Myocyte (in vitro differentiated cells): ENCODE measurements at regions not wholly inside any gene's neighbourhood (a gene's known extent, or its start where the extent isn't known, plus 50 kb on each side); places are given as distances from the start of the nearest gene placed in this dataset.

ENCODE experiments used
- DNase-seq: peaks from one replicate; pipeline ENCODE4 v3.0.0-alpha.2; 2012; ENCODE audit warnings: low read depth

DNA sequence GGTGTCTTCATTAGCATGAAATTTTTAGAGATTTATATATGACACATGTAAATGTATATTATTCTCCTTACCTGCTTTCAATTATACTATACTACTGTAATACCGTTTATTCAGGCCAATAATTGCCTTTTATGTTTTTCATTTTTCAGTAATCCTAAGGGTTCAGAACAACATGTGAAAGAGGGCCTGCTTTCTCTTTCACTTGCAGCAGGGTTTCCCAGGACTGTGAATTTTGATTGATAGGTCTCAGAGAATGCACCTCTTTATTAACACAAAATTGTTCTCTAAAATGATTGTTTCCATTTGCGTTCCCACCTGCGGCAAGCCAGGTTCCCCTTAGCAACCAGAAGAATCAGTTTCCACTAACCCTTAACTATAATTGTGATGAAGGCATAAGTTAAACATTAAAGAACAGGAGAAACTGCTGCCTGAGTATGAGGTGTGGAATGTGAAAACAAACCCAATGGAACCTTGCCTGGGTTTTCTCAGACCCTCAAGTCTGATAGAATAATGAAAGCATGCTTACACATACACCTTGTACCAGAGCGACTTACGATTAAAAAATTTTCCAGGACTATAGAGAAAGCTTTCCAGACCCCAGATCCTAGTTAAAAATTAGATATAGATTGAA is 1591.2 kb upstream of the LRRTM1 start:
- no peak for DNase-seq

DNA sequence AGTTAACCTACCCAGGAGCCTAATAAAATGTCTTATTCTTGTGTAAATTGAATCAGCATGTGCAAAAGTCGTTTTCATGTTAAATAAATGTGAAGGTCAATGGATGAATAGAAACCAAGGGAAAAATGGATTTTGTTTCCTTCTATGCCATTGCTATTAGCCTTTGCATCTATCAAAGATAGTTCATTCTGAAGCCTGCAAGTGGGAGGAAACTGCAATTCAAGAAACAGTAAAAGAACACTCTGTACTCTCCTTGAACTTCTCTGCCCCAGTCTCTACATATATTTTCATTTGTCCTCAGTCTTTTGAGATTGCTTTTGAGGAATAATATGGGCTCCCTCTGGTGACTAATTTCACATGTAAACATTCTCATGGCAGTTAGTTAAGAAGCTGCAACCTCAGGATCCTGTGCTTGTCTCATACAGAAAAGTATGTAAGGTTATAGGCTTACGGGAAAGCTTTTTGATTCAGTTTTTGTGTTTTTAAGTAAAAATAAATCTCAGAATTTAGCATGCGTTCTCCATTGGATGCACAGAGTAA is 1590.0 kb upstream of the LRRTM1 start:
- no peak for DNase-seq

DNA sequence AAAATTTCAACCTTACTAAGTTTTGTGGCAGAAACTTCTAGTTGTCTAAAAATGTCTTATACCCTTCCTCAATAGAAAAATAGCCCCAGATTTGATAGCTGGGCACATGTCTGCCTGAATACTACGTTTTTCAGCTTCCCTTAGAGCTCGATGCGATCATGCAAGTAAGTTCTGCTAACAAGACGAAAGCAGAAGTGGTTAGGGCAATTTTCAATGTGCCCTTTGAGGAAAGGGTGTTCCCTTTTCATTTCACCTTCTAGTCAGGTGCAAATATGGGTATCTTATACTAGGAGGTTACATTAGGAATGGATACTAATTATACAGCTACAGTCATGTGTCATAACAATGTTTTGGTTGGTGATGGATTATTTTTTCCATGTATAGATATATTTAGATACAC is 1572.1 kb upstream of the LRRTM1 start:
- no peak for DNase-seq

DNA sequence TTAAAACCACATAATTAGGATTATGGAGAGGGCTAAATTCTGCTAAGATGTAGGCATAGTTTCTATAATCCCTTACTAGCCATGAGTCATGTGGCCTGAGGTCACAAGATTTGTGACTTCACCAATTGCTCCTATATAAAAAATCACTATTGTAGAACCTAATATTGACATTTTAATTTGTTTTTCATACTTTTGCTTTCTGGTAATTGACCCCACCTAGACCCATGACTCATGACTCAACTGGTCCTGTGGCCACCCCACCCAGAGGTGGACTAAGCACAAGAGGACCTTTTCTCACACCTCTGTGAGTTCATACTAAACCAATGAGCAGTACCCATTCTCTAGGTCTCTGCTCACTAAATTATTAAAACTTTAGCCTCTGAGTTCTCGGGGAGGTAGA is 1567.5 kb upstream of the LRRTM1 start:
- DNase-seq: no peak

DNA sequence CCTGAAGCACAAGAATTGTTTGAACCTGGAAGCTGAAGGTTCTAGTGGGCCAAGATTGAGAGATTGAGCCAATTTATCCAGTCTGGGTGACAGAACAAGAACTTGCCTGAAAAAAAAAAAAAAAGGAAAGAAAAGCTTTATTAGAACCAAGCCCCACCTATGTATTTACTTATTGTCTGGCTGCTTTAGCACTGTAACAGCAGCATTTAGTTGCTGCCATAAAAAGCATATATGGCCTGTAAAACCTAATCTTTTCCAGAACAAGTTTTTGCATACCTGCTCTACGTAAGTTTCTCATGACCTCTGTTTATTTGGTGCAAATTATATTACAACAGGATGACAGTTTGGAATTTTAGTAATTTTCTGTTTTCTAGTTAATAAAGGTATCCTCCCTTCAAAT is 1565.6 kb upstream of the LRRTM1 start:
- DNase-seq: no peak

DNA sequence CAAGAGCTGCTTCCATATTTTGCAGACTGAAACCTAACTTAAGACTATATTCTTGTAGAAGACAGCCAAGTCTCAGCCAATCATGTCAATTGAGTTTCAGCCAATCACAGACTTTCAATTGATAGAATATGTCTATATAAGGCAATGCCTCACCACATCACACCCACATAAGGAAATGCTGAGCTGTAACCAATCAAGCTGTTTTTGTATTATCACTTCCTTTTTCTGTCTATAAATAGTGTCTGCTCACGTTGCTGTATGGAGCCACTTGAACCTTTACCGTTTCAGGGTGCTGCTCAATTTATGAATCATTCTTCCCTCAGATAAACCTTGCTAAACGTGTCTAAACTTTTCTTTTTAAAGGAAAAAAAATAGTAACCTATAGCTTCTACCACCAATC is 1554.4 kb upstream of the LRRTM1 start:
- DNase-seq: no peak

DNA sequence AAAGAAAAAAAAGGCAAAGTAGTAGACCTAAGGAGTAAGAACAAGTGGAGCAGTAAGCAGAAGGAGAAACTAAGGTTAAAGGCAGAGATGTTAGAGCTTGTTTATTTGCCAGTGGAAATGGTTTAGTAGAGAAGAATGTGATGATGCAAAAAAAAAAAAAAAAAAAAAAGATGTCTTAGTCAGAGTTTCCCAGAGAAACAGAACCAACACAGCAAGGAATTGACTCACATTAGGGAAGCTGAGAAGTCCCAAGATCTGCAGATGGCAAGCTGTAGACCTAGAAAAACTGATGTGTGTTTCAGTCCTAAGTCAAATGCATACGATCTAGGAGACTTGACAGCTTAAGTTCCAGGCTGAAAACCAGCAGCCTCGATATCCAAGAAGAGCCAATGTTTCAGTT is 1548.8 kb upstream of the LRRTM1 start:
- DNase-seq: no peak

DNA sequence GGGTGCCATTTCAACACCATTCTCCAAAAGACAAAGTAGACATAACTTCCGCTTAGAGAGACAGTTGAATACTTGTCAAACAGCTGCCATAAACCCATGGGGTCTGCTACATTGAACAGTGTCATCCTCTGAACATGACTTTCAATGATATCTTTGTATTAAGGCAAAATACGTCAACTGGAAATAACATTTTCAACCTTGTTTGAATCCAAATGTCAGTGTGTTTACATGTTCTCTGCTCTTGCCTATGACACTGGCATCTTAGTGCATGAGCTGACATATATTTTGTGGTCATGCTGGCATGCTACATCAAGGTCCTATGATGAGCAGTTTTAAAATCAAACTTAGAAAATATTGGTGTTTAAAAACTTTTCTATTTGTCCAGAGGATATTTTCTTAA is 1548.1 kb upstream of the LRRTM1 start:
- DNase-seq: no peak

DNA sequence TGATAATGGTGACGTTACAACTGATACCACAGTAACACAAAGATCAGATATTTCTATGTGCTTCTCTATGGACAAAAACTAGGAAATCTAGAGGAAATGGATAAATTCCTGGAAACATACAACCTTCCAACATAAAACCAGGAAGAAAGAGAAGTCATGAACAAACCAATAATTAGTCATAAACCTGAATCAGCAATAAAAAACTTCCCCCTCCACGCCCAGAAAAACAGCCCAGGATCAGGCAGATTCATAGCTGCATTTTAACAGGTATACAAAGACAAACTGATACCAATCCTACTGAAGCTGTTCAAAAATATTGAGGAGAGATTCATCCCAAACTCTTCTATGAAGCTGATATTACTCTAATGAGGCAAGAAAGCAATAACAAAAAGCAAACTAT is 1535.2 kb upstream of the LRRTM1 start:
- no peak for DNase-seq

DNA sequence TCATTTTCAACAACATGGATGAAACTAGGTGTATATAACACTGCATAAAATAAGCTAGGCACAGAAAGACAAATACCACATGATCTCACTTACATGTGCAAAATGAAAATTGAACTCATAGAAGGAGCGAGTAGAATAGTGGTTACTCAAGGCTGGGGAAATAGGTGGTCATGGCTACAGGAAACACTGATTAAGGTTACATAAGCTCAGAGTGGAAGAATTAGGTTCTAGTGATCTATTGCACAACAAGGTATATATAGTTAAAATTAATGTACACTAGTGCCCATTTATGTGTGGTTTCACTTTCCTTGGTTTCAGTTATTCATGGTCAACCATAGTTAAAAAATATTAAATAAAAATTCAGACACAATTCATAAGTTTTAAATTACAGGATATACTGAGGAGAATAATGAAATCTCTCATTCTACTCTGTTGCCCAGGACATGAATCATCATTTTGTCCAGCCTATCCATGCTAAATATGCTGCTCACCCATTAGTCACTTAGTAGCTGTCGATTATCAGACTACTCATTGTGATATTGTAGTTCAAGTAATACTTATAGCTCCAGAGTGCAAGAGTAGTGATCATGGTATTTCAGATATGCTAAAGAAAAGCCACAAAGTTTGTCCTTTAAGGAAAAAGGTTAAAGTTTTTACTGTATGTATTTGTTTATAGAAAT is 1530.9 kb upstream of the LRRTM1 start:
- DNase-seq: no peak

DNA sequence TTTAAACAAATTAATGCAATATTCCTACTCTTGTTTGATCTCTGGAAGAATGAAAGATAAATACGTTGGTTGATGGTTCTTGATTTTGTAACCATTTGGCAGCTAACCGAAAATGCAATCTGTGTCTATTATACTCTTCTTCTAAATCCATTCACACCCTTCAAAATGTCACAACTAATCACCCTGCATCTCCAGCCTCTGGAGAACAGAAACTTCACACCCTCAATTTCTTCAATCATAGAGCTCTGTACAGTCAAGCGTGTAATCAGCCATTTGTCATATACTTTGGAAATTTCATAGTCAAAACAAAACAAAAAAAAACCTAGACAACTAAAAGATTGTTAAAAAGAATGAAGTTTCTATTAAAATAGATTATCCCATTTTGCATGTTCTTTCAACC is 1482.3 kb upstream of the LRRTM1 start:
- DNase-seq: no peak

DNA sequence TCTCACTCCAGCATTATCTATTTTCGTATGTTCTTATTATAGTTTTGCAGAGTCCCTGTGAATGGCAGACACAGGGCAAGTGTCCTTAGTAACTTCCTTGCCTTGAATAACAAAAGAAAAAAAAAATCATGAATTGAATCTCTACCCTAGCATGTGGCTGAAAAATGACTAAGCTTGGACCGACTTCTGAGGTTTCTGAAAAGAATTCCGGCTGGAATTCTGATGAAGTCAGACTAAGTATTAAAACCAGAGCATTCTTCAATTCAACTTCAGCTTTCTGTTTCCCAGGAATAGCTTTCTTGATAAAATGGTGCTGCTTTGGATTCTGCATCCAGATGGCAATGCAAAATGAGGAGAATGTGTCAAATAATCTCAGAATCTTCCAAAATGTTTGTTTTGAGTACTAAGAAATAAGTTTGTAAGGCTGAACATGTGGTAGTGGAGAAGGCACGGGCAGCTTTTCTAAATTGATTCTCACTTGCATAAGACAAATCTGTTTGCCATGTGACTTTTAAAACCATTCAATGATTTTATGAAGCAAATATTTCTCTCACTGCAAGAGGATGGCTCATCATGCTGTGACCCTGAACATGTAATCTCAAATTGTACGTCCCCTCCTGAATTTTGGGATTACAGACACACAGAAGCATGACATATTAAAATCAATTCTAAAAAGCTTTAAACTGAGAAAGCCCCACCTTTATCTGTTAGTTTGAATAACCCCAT is 1462.8 kb upstream of the LRRTM1 start:
- peak; percentile 0 for DNase-seq

DNA sequence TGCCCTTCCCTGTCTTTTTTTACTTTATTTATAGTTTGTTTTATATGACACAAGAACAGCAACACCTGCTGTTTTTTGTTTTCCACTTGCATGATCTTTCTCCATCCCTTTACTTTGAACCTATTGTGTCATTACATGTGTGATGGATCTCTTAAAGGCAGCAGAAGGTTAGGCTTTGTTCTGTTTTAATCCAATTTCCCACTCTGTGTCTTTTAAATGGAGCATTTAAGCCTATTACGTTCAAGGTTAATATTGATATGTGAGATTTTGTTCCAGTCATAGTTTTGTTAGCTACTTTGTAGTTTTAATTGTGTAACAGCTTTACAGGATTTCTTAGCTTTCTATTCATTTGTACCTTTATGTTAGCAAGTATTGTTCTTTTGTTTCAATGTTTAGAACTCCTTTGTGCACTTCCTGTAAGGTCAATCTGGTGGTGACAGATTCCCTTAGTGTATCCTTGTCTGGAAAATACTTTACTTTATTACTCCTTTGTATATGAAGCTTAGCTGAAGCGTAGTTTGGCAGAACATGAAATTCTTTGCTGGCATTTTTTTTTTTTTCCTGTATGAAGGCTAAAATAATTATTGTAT is 1443.0 kb upstream of the LRRTM1 start:
- no peak for DNase-seq

DNA sequence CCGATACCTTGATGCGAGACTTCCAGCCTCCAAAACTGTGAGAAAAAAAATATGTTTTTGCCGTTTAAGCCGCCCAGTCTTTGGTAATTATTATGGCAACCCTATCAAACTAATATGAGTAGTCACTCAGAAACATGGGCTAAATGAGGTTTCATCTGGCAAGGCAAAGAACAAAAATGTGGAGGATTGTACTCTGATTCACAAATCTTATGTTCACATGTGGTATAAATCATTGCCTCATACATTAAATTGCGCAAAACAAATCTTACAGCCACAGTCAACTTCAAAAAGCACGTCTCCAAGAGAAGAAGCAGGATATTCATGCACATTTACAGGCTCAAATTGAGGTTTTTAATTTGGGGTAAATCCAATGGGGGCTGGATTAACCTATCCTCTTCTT is 1435.4 kb upstream of the LRRTM1 start:
- DNase-seq: no peak

DNA sequence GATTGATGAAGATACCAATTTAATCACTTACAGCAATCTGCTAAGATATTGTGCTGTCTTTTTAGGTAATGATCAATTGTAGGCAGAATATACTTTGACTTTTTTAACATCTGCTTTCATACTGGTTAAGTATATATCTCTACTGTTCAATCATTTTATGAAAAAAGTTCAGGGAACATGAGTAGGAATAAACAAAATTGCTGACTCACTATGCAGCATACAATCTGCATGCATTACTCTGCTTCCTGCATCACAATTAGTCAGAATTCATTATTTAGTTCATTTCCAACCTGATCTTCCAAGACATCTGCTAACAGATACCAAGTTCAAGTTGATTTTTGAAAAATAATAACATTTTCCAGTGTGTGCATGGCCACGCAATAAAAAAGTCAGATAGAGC is 1430.4 kb upstream of the LRRTM1 start:
- DNase-seq: no peak

DNA sequence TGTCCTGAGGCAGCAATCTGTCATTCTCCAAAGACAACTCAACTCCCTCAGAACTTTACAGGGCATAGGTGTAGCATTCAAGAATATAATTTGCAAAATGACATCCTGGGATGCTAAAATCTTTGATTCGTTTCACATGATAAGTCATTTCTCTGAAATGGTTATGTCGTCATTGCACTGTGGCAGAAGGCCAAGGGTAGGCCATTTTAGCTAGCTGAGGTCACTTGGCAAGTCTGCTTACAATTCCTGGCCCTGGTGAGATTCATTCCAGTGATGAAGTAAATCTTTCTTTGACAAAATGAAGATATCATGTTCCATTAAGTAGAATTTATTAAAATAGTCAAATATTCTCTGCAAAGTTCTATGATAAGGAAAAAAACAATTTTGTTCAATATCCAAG is 1410.3 kb upstream of the LRRTM1 start:
- no peak for DNase-seq

DNA sequence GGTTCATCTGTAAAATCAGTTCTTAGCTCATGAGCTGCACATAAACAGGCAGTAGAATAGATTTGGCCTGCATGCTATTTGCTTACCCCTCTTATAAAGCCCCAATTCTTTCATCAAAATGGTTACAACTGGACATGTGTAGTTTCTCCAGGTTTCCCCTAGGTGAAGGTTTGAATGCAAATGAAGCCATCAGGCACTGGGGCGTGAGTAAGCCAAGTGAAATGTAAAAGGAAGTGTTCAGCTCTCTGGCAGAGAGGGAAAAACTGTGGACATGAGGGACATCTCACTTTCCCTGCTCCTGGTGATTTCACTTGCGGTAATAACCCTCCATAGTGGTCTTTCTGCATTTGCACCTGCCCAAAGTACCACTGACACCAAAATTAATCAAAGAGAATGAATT is 1402.3 kb upstream of the LRRTM1 start:
- no peak for DNase-seq

DNA sequence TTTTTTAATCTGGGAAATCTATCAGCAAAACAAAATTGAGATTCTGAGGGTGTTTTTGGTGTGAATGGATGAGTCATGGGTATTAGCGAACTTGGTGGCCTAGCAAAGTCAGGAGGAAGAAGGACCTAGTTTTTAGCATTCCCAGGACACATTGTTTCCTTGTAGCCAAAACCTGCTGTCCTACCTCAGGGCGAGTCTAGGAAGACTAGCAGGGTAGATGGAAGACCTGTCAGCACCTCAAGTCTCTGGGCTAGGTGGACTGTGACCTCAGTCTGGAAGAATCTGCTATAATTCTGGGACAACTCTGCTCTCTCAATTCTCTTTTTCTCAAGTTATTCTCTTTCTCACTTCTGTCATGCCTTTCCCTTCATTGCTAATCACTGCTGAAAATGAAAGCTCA is 1399.3 kb upstream of the LRRTM1 start:
- no peak for DNase-seq

DNA sequence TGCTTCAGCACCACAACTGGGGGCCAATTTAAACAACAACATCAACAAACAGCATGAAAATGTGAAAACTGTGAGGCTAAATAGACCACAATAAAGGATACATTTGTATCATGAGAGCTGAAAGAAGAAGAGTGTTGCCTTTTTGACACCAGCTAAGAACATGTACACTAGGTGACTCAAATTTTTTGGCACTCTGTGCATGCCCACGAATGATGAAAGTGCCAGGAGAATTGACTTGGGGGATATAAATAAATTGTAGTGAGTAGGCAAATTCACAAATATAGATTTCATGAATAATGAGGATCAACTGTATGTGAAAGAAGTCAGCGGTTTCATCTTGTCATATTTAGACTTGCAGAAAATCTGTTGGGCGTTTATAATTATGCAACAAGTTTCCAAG is 1388.0 kb upstream of the LRRTM1 start:
- DNase-seq: no peak

DNA sequence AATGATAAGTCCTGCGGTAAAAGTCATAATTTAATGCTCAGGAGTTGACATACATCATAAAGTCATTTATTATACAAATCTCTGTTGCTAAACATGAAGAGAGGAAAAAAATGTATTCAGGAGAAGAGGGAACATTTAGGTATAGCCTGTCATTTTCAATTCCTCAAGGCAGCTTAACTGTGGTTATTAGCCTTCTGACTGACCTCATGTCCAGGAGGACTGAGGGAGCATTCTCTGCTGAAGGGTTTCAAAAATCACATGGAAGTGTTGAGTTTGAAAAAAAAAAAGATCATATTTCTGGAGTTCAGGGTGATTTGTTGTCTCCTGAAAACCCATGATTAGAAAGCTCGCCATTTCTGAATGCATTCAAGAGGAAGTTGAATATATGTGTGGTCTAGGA is 1371.1 kb upstream of the LRRTM1 start:
- DNase-seq: no peak

DNA sequence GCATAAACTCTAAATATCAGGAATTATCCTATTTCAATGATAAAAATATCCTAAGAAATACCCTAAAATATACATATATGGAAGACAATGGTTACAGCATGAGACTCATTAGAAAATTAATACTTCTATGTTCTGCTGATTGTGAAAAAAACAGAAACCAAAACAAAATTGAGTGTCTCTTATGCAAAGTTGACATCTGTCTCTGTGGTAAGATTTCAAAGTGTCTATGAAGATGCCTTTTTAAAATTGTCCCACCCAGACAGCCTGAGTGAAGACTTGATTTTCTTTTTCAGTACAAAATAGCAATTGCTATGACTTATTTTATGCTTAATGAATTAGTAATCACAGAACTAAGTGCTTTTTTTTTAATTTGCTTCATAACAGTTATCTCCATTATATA is 1368.4 kb upstream of the LRRTM1 start:
- DNase-seq: no peak

DNA sequence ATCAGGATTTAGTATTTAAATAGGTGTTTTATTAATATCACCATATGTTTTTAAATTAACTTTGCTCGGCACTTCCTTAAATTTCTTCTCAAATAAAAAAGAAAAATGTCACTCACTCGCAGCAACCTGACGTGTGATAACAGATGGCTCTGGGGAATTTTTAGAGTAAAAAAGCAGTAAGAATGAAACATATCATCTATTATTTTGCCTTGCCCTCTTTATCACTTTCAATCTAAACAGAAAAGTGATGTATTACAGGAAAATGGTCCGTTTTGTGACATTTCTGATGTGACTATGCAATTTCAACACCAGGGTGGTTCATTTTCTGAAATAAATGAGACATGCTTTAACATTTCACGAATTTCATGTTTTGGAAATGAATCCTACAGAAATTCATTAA is 1368.0 kb upstream of the LRRTM1 start:
- DNase-seq: no peak
